ENCODE measurements at regions not wholly inside any gene's neighbourhood (a gene's known extent, or its start where the extent isn't known, plus 50 kb on each side); places are given as distances from the start of the nearest gene placed in this dataset.

- Histone ChIP-seq H2AFZ (ENCODE audit: insufficient read depth, low read depth, low read length, poor library complexity, severe bottlenecking) (no peak overlapping the region), H4K20me1 (ENCODE audit: control insufficient read depth, insufficient read depth, low read length, poor library complexity, severe bottlenecking) (no peaks in the 10 kb centered on the region), H3K79me2 (ENCODE audit: control insufficient read depth, insufficient read depth, low read length) (no peaks in the 10 kb centered on the region), H3K4me3 (ENCODE audit: control extremely low read depth in 1 of 5, extremely low read depth in 1 of 5, insufficient read depth in 1 of 5, low read depth in 2 of 5, low read length in 4 of 5) (no peak overlapping the region), H3K9ac (ENCODE audit: low read length) (no peak overlapping the region), H3K4me1 (ENCODE audit: control insufficient read depth in 2 of 2, insufficient read depth in 2 of 2, low read length in 2 of 2) (no peaks in the 10 kb centered on the region), H3K27me3 (replicated peaks in 1 of 4; ENCODE audit: control extremely low read depth in 1 of 4, control insufficient read depth in 3 of 4, insufficient read depth in 4 of 4, low read length in 3 of 4) (no peaks in the 10 kb centered on the region), H3K4me2 (replicated peaks; ENCODE audit: low read depth, low read length, poor library complexity, severe bottlenecking) (no peak overlapping the region), H3K36me3 (replicated peaks in 1 of 2; ENCODE audit: control extremely low read depth in 1 of 2, control insufficient read depth in 1 of 2, extremely low read depth in 1 of 2, insufficient read depth in 2 of 2, low read length in 1 of 2) (no peaks in the 10 kb centered on the region), H3K27ac (ENCODE audit: low read length in 2 of 2) (no peak overlapping the region), H3K9me3 (ENCODE audit: control extremely low read depth in 1 of 3, control insufficient read depth in 2 of 3, insufficient read depth in 1 of 3, low read length in 2 of 3) (no peaks in the 10 kb centered on the region)
- WGBS (ENCODE audit: insufficient coverage), result 94% methylated on average over 1 of the region's 2 CpGs
- DNase-seq, result no peak
- H3K4me3 Mint-ChIP-seq, result no peak overlapping the region
- CTCF ChIA-PET, result no interaction called here
- TF ChIP-seq CTCF (IDR thresholded peaks at IDR 0.05) (no peak), EZH2 (IDR thresholded peaks at IDR 0.05; ENCODE audit: borderline replicate concordance, insufficient read depth, low read depth, low read length, poor library complexity, severe bottlenecking) (no peak)
- no peaks in the 10 kb centered on the region for H3K4me1 Mint-ChIP-seq
- H3K27ac Mint-ChIP-seq, result no peak overlapping the region
- POLR2A ChIA-PET, result no interaction called here
- H3K27me3 Mint-ChIP-seq, result no peaks in the 10 kb centered on the region
- no peaks in the 10 kb centered on the region for H3K9me3 Mint-ChIP-seq (ENCODE audit: insufficient read depth)
- no peak for ATAC-seq (ENCODE audit: low read depth)
- intact Hi-C loops (cut with micrococcal nuclease), result no loop called here
Observed at GRCh38 chr2:199092419-199092818, 365.3 kb downstream of the SATB2 start.

DNA sequence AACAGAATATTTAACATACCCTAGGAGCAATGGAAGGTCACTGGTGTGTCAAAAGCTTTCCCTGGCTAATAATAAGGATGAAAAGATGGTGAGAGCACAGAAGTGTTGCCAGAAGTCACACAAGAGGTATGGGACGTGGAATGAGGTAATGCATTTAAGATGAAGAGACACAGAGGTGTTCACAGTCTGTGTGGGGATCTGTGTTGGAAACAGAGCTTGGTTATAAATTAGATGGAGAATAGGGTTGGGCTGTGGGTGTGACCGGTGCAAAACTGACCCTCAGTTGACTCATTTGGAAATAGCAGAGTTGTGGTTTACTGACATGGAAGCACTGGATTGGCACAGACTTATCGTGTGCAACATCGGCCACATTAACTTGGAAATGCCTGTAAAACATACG is 372.5 kb downstream of the SATB2 start:
- Histone ChIP-seq H3K27ac (ENCODE audit: low read length in 2 of 2) (no peak overlapping the region), H3K4me3 (ENCODE audit: control extremely low read depth in 1 of 5, extremely low read depth in 1 of 5, insufficient read depth in 1 of 5, low read depth in 2 of 5, low read length in 4 of 5) (no peak overlapping the region), H4K20me1 (ENCODE audit: control insufficient read depth, insufficient read depth, low read length, poor library complexity, severe bottlenecking) (no peaks in the 10 kb centered on the region), H3K36me3 (replicated peaks in 1 of 2; ENCODE audit: control extremely low read depth in 1 of 2, control insufficient read depth in 1 of 2, extremely low read depth in 1 of 2, insufficient read depth in 2 of 2, low read length in 1 of 2) (no peaks in the 10 kb centered on the region), H3K27me3 (replicated peaks in 1 of 4; ENCODE audit: control extremely low read depth in 1 of 4, control insufficient read depth in 3 of 4, insufficient read depth in 4 of 4, low read length in 3 of 4) (no peaks in the 10 kb centered on the region), H3K79me2 (ENCODE audit: control insufficient read depth, insufficient read depth, low read length) (no peaks in the 10 kb centered on the region), H3K9me3 (ENCODE audit: control extremely low read depth in 1 of 3, control insufficient read depth in 2 of 3, insufficient read depth in 1 of 3, low read length in 2 of 3) (no peaks in the 10 kb centered on the region), H3K9ac (ENCODE audit: low read length) (no peak overlapping the region), H2AFZ (ENCODE audit: insufficient read depth, low read depth, low read length, poor library complexity, severe bottlenecking) (no peak overlapping the region), H3K4me2 (replicated peaks; ENCODE audit: low read depth, low read length, poor library complexity, severe bottlenecking) (no peak overlapping the region), H3K4me1 (ENCODE audit: control insufficient read depth in 2 of 2, insufficient read depth in 2 of 2, low read length in 2 of 2) (no peaks in the 10 kb centered on the region)
- Mint-ChIP-seq H3K4me3 (no peak overlapping the region), H3K9me3 (ENCODE audit: insufficient read depth) (no peaks in the 10 kb centered on the region), H3K4me1 (no peaks in the 10 kb centered on the region), H3K27me3 (no peaks in the 10 kb centered on the region), H3K27ac (no peak overlapping the region)
- 89% methylated on average over 2 of the region's 5 CpGs for WGBS (ENCODE audit: insufficient coverage)
- no peak for TF ChIP-seq EZH2 (IDR thresholded peaks at IDR 0.05; ENCODE audit: borderline replicate concordance, insufficient read depth, low read depth, low read length, poor library complexity, severe bottlenecking)
- no peak for TF ChIP-seq CTCF (IDR thresholded peaks at IDR 0.05)
- ChIA-PET POLR2A (no interaction called here), CTCF (no interaction called here)
- DNase-seq (no peak), ATAC-seq (ENCODE audit: low read depth) (no peak)
- intact Hi-C loops (cut with micrococcal nuclease), result no loop called here
